H9 (cell line): ENCODE measurements at regions not wholly inside any gene's neighbourhood (a gene's known extent, or its start where the extent isn't known, plus 50 kb on each side); places are given as distances from the start of the nearest gene placed in this dataset.

ENCODE experiments used
- DNase-seq: peaks from one replicate; pipeline ENCODE4 v3.0.0-alpha.2; 2017
- H2AFZ ChIP-seq: one replicate; pipeline ENCODE4 v1.6.1; 2013; ENCODE audit warnings: mild to moderate bottlenecking, low read length, control low read depth, moderate library complexity
- H2AK5ac ChIP-seq: 2 replicates; pipeline ENCODE4 v1.6.1; 2013; ENCODE audit warnings: low read length, control low read depth, mixed read lengths; ENCODE audit not compliant: insufficient read length
- H2BK120ac ChIP-seq: one replicate; pipeline ENCODE4 v1.6.1; 2013; ENCODE audit warnings: low read depth, mild to moderate bottlenecking, low read length, control low read depth, inconsistent platforms; ENCODE audit not compliant: poor library complexity, severe bottlenecking
- H2BK12ac ChIP-seq: 2 replicates; pipeline ENCODE4 v1.6.1; 2013; ENCODE audit warnings: low read length, control low read depth, mixed read lengths, low read depth; ENCODE audit not compliant: insufficient read length
- H2BK15ac ChIP-seq: 2 replicates; pipeline ENCODE4 v1.6.1; 2013; ENCODE audit warnings: low read depth, low read length, control low read depth
- H2BK20ac ChIP-seq: one replicate; pipeline ENCODE4 v1.6.1; 2013; ENCODE audit warnings: low read depth, mild to moderate bottlenecking, low read length, control low read depth, inconsistent platforms; ENCODE audit not compliant: poor library complexity, severe bottlenecking
- H2BK5ac ChIP-seq: 2 replicates; pipeline ENCODE4 v1.6.1; 2013; ENCODE audit warnings: low read length, control low read depth, mixed read lengths; ENCODE audit not compliant: insufficient read length
- H3K14ac ChIP-seq: 2 replicates; pipeline ENCODE4 v1.6.1; 2013; ENCODE audit warnings: low read length, control low read depth; ENCODE audit not compliant: insufficient read depth
- H3K18ac ChIP-seq: 2 replicates; pipeline ENCODE4 v1.6.1; 2013; ENCODE audit warnings: low read depth, mild to moderate bottlenecking, mixed read lengths, low read length, control low read depth; ENCODE audit not compliant: insufficient read length
- H3K23ac ChIP-seq: 2 replicates; pipeline ENCODE4 v1.6.1; 2013; ENCODE audit warnings: low read length, control low read depth, mixed read lengths, low read depth; ENCODE audit not compliant: insufficient read length
- H3K23me2 ChIP-seq: 2 replicates; pipeline ENCODE4 v1.6.1; 2013; ENCODE audit warnings: low read depth, mild to moderate bottlenecking, mixed read lengths, low read length, control low read depth; ENCODE audit not compliant: insufficient read length, poor library complexity, severe bottlenecking
- H3K27ac ChIP-seq: 2 replicates; pipeline ENCODE4 v1.5.1; 2013; ENCODE audit warnings: low read length, control low read depth, mixed read lengths, low read depth; ENCODE audit not compliant: insufficient read length
- H3K27me3 ChIP-seq: 2 replicates; pipeline ENCODE4 v1.6.1; 2013; ENCODE audit warnings: low read length, control low read depth, inconsistent platforms; ENCODE audit not compliant: insufficient read depth
- H3K4ac ChIP-seq: 2 replicates; pipeline ENCODE4 v1.6.1; 2013; ENCODE audit warnings: low read depth, mild to moderate bottlenecking, control low read depth, inconsistent platforms, low read length, moderate library complexity
- H3K4me1 ChIP-seq: 2 replicates; pipeline ENCODE4 v1.6.1; 2013; ENCODE audit warnings: low read length, control low read depth, inconsistent platforms; ENCODE audit not compliant: insufficient read depth
- H3K4me2 ChIP-seq: 2 replicates; pipeline ENCODE4 v1.6.1; 2013; ENCODE audit warnings: low read length, control low read depth, mixed read lengths; ENCODE audit not compliant: insufficient read length, insufficient read depth
- H3K56ac ChIP-seq: 2 replicates; pipeline ENCODE4 v1.6.1; 2013; ENCODE audit warnings: low read depth, mild to moderate bottlenecking, mixed read lengths, low read length, control low read depth; ENCODE audit not compliant: insufficient read length
- H3K79me1 ChIP-seq: 2 replicates; pipeline ENCODE4 v1.6.1; 2013; ENCODE audit warnings: low read depth, mild to moderate bottlenecking, moderate library complexity, low read length, control low read depth, inconsistent platforms; ENCODE audit not compliant: insufficient read depth, poor library complexity, severe bottlenecking
- H3K79me2 ChIP-seq: 2 replicates; pipeline ENCODE4 v1.6.1; 2013; ENCODE audit warnings: low read length, control low read depth, inconsistent platforms; ENCODE audit not compliant: insufficient read depth
- H3K9ac ChIP-seq: 2 replicates; pipeline ENCODE4 v1.6.1; 2013; ENCODE audit warnings: low read length, control low read depth, mixed read lengths; ENCODE audit not compliant: insufficient read length; ENCODE audit errors: extremely low read depth
- H3K9me3 ChIP-seq: one replicate; pipeline ENCODE4 v1.6.1; 2013; ENCODE audit warnings: low read depth, low read length, inconsistent platforms; ENCODE audit not compliant: control insufficient read depth
- H3T11ph ChIP-seq: one replicate; pipeline ENCODE4 v1.6.1; 2013; ENCODE audit warnings: mild to moderate bottlenecking, low read length, control low read depth, inconsistent platforms
- H4K20me1 ChIP-seq: one replicate; pipeline ENCODE4 v1.6.1; 2013; ENCODE audit not compliant: control insufficient read depth, insufficient read length, insufficient read depth
- H4K5ac ChIP-seq: 2 replicates; pipeline ENCODE4 v1.6.1; 2013; ENCODE audit warnings: low read depth, mild to moderate bottlenecking, mixed read lengths, low read length, control low read depth; ENCODE audit not compliant: insufficient read length
- H4K8ac ChIP-seq: replicated peaks from 2 replicates; pipeline ENCODE4 v1.6.1; 2013; ENCODE audit warnings: low read length, control low read depth, mixed read lengths, low read depth; ENCODE audit not compliant: insufficient read length
- H4K91ac ChIP-seq: 2 replicates; pipeline ENCODE4 v1.6.1; 2013; ENCODE audit warnings: low read depth, mild to moderate bottlenecking, moderate library complexity, mixed read lengths, low read length, control low read depth; ENCODE audit not compliant: insufficient read length
- H3K27ac Mint-ChIP-seq, 3 experiments: 2 replicates in 2 of 3; 3 replicates in 1 of 3; pipeline ENCODE4 v1.8.0; 2020 to 2021; ENCODE audit warnings: mixed read lengths in 3 of 3, mild to moderate bottlenecking in 1 of 3, moderate library complexity in 1 of 3
- H3K27me3 Mint-ChIP-seq: 2 replicates; pipeline ENCODE4 v1.8.0; 2021; ENCODE audit warnings: low read depth, mild to moderate bottlenecking, moderate library complexity, mixed read lengths
- H3K36me3 Mint-ChIP-seq, 3 experiments: 2 replicates in 2 of 3; 3 replicates in 1 of 3; pipeline ENCODE4 v1.8.0; 2020 to 2021; ENCODE audit warnings: low read depth in 3 of 3, mixed read lengths in 3 of 3; ENCODE audit not compliant: insufficient read depth in 1 of 3
- H3K4me1 Mint-ChIP-seq, 2 experiments: 2 replicates each; pipeline ENCODE4 v1.8.0; 2020; ENCODE audit warnings: mixed read lengths in 2 of 2
- H3K4me3 Mint-ChIP-seq, 2 experiments: 2 replicates in 1 of 2; 3 replicates in 1 of 2; pipeline ENCODE4 v1.8.0; 2020 to 2021; ENCODE audit warnings: mild to moderate bottlenecking in 2 of 2, mixed read lengths in 2 of 2, moderate library complexity in 1 of 2
- H3K9me3 Mint-ChIP-seq, 2 experiments: 2 replicates in 1 of 2; 3 replicates in 1 of 2; pipeline ENCODE4 v1.8.0; 2020; ENCODE audit warnings: mild to moderate bottlenecking in 2 of 2, mixed read lengths in 2 of 2, moderate library complexity in 1 of 2
- WGBS: extraction: QIAGEN DNeasy Blood & Tissue Kit; methylation state at CpG from one replicate; pipeline ENCODE4 v1.1.7; 2013; ENCODE audit warnings: missing lambda C conversion rate, low lambda C conversion rate, mixed read lengths; ENCODE audit not compliant: insufficient read length; ENCODE audit errors: extremely low coverage; 5-methylcytosine and 5-hydroxymethylcytosine counted together
- TF ChIP-seq, protein P1 (sequence below): fragments of 200-600 bp; sonication (generic); conservative IDR thresholded peaks from 3 replicates; pipeline ENCODE4 v1.8.0; 2021; ENCODE audit warnings: antibody characterized with exemption, mild to moderate bottlenecking

DNA sequence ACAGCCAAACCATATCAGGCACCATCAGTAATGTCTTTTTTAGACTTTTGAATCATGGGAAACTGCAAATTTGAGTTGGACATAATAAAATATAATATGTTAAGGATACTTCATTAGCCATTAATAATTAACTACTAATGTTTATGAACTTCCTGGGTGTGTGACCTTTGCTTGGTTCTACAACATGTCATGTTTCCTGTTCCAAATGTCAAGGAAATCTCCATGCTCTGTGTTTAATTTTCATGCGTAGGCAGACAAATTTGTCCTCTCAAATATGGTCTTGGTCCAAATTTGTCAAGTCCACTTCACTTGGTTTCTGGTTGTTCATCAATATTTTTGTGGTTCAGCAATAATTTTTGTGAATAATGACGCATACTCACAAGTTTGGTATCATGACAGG lies 410.5 kb downstream of the BMP2 start:
- Histone ChIP-seq H4K5ac (no peak overlapping the region), H3K4ac (no peak overlapping the region), H2BK15ac (no peak overlapping the region), H3K9ac (no peak overlapping the region), H4K20me1 (no peaks in the 10 kb centered on the region), H2BK5ac (no peak overlapping the region), H3K27me3 (no peaks in the 10 kb centered on the region), H3K27ac (no peak overlapping the region), H3K14ac (no peak overlapping the region), H3K23ac (no peak overlapping the region), H3K56ac (no peak overlapping the region), H2BK20ac (no peak overlapping the region), H4K8ac (no peak overlapping the region), H3K18ac (no peak overlapping the region), H4K91ac (no peak overlapping the region), H2BK12ac (no peak overlapping the region), H3K23me2 (no peaks in the 10 kb centered on the region), H3K79me2 (no peaks in the 10 kb centered on the region), H2AK5ac (no peak overlapping the region), H3K4me1 (no peaks in the 10 kb centered on the region), H3K79me1 (no peaks in the 10 kb centered on the region), H2BK120ac (no peak overlapping the region), H3T11ph (no peak overlapping the region), H2AFZ (no peak overlapping the region), H3K4me2 (no peak overlapping the region), H3K9me3 (no peaks in the 10 kb centered on the region)
- TF ChIP-seq, protein P1, sequence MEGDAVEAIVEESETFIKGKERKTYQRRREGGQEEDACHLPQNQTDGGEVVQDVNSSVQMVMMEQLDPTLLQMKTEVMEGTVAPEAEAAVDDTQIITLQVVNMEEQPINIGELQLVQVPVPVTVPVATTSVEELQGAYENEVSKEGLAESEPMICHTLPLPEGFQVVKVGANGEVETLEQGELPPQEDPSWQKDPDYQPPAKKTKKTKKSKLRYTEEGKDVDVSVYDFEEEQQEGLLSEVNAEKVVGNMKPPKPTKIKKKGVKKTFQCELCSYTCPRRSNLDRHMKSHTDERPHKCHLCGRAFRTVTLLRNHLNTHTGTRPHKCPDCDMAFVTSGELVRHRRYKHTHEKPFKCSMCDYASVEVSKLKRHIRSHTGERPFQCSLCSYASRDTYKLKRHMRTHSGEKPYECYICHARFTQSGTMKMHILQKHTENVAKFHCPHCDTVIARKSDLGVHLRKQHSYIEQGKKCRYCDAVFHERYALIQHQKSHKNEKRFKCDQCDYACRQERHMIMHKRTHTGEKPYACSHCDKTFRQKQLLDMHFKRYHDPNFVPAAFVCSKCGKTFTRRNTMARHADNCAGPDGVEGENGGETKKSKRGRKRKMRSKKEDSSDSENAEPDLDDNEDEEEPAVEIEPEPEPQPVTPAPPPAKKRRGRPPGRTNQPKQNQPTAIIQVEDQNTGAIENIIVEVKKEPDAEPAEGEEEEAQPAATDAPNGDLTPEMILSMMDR, result no peak
- Mint-ChIP-seq H3K9me3 (peaks cover 24 to 26% of the 10 kb centered on the region in 2 experiments), H3K27ac (no peak overlapping the region), H3K4me3 (no peak overlapping the region), H3K27me3 (no peaks in the 10 kb centered on the region), H3K4me1 (no peaks in the 10 kb centered on the region), H3K36me3 (peaks cover 6 to 15% (median 7%) of the 10 kb centered on the region in 3 experiments; a peak in 6 of 7 replicates)
- WGBS, result no CpG with 5 or more reads among the region's 2 CpGs
- no peak for DNase-seq
